PFSK-1 (cell line): ENCODE measurements at regions not wholly inside any gene's neighbourhood (a gene's known extent, or its start where the extent isn't known, plus 50 kb on each side); places are given as distances from the start of the nearest gene placed in this dataset.

Source experiments
- FOXP2 ChIP-seq: optimal IDR thresholded peaks from 2 replicates; pipeline ENCODE3; 2011; ENCODE audit warnings: borderline replicate concordance, control low read depth, inconsistent platforms; ENCODE audit not compliant: insufficient read depth; ENCODE audit errors: extremely low read length, extremely low read depth
- POLR2AphosphoS5 ChIP-seq: IDR thresholded peaks from 2 replicates; pipeline ENCODE4 v1.6.1; 2012; ENCODE audit warnings: low read depth, mild to moderate bottlenecking, control low read depth, low read length, moderate library complexity
- REST ChIP-seq, 2 experiments: IDR thresholded peaks; 2 replicates each; pipeline versions ENCODE4 v1.6.1 to v1.8.0; 2011 to 2012; ENCODE audit warnings: low read depth in 2 of 2, low read length in 2 of 2, control low read depth in 1 of 2, inconsistent platforms in 1 of 2, mild to moderate bottlenecking in 1 of 2, moderate library complexity in 1 of 2; ENCODE audit not compliant: insufficient read depth in 1 of 2
- SIN3A ChIP-seq: IDR thresholded peaks from 2 replicates; pipeline ENCODE4 v1.6.1; 2012; ENCODE audit warnings: mild to moderate bottlenecking, low read length, moderate library complexity, borderline replicate concordance; ENCODE audit not compliant: insufficient read depth
- TAF1 ChIP-seq: IDR thresholded peaks from 2 replicates; pipeline ENCODE4 v1.6.1; 2012; ENCODE audit warnings: low read length, control low read depth, borderline replicate concordance; ENCODE audit not compliant: insufficient read depth

GRCh38 chr4:27129871-27130366 is 269.3 kb downstream of the STIM2 start:
- TF ChIP-seq TAF1 (no peak), REST (IDR thresholded peaks at IDR 0.05; ENCODE audit: insufficient read depth in 1 of 2, low read depth in 2 of 2, low read length in 2 of 2) (no peak), FOXP2 (no peak)

DNA sequence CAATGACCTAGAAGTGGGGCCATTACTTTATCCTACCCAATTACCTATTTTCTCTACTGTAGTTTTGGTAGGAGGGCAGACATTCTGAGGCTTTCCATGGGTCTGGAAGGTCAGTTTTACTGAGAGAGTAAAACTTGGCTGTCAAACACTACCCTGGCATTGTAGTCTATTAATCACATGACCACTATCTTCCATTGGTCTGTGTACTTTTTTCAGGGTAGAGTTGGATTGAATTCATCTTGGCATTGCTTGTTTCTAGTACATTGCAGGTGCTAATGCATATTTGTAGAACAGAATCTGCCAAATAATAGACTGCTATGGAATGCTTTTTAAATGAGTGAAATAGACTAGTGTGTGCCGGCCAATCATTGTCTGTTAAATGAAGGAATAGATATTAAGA is 271.9 kb downstream of the STIM2 start:
- TF ChIP-seq FOXP2 (no peak), SIN3A (no peak), POLR2AphosphoS5 (no peak), TAF1 (no peak), REST (IDR thresholded peaks at IDR 0.05; ENCODE audit: insufficient read depth in 1 of 2, low read depth in 2 of 2, low read length in 2 of 2) (no peak)

GRCh38 chr4:27140486-27140885 is 279.8 kb downstream of the STIM2 start:
- TF ChIP-seq REST (IDR thresholded peaks at IDR 0.05; ENCODE audit: insufficient read depth in 1 of 2, low read depth in 2 of 2, low read length in 2 of 2), result no peak
- no peak for TF ChIP-seq SIN3A
- no peak for TF ChIP-seq POLR2AphosphoS5
- no peak for TF ChIP-seq TAF1
- no peak for TF ChIP-seq FOXP2

GRCh38 chr4:27141530-27141929 is 280.9 kb downstream of the STIM2 start:
- no peak for TF ChIP-seq REST (IDR thresholded peaks at IDR 0.05; ENCODE audit: insufficient read depth in 1 of 2, low read depth in 2 of 2, low read length in 2 of 2)
- no peak for TF ChIP-seq TAF1
- no peak for TF ChIP-seq SIN3A
- TF ChIP-seq POLR2AphosphoS5, result no peak
- no peak for TF ChIP-seq FOXP2

DNA sequence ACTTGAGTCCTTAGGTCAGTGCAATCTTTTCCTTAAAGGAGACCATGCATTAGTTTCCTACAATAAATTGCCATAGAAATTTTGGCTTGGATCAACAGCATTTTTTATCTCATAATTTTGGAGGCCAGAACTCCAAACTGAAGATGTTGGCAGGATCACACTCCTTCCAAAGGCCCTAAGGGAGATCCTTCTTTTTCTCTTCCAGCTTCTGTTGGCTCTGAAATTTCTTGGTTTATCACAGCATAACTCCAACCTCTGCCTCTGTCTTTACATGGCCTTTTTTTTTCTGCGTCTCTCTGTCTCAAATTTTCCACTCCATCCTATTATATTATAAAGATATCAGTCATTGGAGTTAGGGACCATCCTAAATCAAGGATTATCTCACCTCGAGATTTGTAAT is 282.2 kb downstream of the STIM2 start:
- TF ChIP-seq SIN3A (no peak), REST (IDR thresholded peaks at IDR 0.05; ENCODE audit: insufficient read depth in 1 of 2, low read depth in 2 of 2, low read length in 2 of 2) (no peak), TAF1 (no peak), FOXP2 (no peak), POLR2AphosphoS5 (no peak)
